Erythroblast (primary cell): ENCODE measurements at regions not wholly inside any gene's neighbourhood (a gene's known extent, or its start where the extent isn't known, plus 50 kb on each side); places are given as distances from the start of the nearest gene placed in this dataset.

Source experiments
- GATA1 ChIP-seq: IDR thresholded peaks from 2 replicates; pipeline ENCODE4 v1.6.1; 2011; ENCODE audit warnings: low read depth, mild to moderate bottlenecking, control low read depth, low read length, moderate library complexity
- POLR2A ChIP-seq: IDR thresholded peaks from 2 replicates; pipeline ENCODE4 v1.6.1; 2011; ENCODE audit warnings: mild to moderate bottlenecking, low read length

DNA sequence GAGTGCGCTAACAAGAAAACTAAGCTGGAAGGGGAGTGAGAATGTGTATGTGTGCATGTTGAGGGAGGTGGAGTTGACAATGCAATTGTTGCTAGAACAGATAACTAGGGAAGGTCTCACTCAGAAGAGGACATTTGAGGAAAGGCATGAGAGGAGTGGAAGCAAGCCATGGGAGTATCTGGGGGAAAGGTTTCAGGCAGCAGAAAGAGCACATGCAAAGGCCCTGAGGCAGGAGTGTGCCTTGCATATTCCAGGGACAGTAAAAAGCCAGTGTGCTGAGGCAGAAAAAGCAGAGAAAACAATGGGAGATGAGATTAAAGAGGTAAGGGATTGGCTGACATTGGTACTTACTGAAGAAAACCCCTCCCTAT is 149.6 kb upstream of the ADO start:
- TF ChIP-seq POLR2A: no peak
- no peak for TF ChIP-seq GATA1
